ENCODE measurements at regions not wholly inside any gene's neighbourhood (a gene's known extent, or its start where the extent isn't known, plus 50 kb on each side); places are given as distances from the start of the nearest gene placed in this dataset.
A peak's percentile ranks its signal among the peaks of the same experiment; 100 is the strongest.
"Not testable (repeated sequence)": the region's sequence is repeated elsewhere in the genome, so short reads cannot be mapped to it uniquely, and the experiment has no call there.

DNA sequence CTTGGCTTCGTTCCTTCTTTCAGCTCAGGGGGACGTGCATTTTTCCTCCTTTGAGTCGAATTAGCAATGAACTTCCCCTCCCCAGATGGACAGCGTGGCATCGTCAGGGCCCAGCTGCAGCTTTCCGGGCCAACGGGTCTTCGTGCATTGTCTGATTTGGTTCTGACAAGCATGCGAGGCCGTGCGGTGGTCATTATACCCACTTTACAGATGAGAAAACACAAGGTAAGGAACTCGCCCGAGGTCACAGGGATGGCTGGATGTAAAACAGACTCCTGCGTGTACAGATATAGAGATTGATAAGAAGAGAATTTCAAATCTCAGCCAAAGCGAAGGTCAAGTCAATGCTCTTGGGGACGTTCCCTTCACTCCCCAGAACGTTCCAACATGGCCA, 187.6 kb upstream of the SULF2 start:
- Histone ChIP-seq H3K9ac (ENCODE audit: control insufficient read depth, insufficient read depth, low read length) (no peak overlapping the region), H3K4me3 (no peak overlapping the region), H3K27me3 (replicated peaks in 1 of 2; ENCODE audit: control insufficient read depth in 2 of 2, insufficient read depth in 2 of 2, low read length in 1 of 2) (no peaks in the 10 kb centered on the region), H2AFZ (ENCODE audit: control insufficient read depth, low read depth, low read length) (no peak overlapping the region), H3K4me2 (ENCODE audit: control insufficient read depth, insufficient read depth) (no peak overlapping the region), H3K79me2 (ENCODE audit: control insufficient read depth, insufficient read depth, low read length) (no peaks in the 10 kb centered on the region), H3K27ac (ENCODE audit: control insufficient read depth, insufficient read depth) (no peak overlapping the region), H3K4me1 (ENCODE audit: control insufficient read depth, insufficient read depth, low read length) (peaks cover 27% of the 10 kb centered on the region), H3K9me3 (replicated peaks; ENCODE audit: control insufficient read depth, insufficient read depth, low read length) (peaks cover 8% of the 10 kb centered on the region; the same call in 2 of the 3 replicates), H3K36me3 (ENCODE audit: control insufficient read depth in 2 of 2, insufficient read depth in 2 of 2, low read length in 1 of 2) (no peaks in the 10 kb centered on the region), H4K20me1 (ENCODE audit: control insufficient read depth, insufficient read depth) (no peaks in the 10 kb centered on the region)
- no peak for ATAC-seq
- no peak for TF ChIP-seq TAF1 (IDR thresholded peaks at IDR 0.05; ENCODE audit: borderline replicate concordance, low read depth, low read length)
- TF ChIP-seq ETV6 (conservative IDR thresholded peaks at IDR 0.05 in 1 of 2, IDR thresholded peaks at IDR 0.05 in 1 of 2; ENCODE audit: borderline replicate concordance in 1 of 2, low read depth in 1 of 2) = 0 out of 4 replicates have a peak, but pooled peaks of 1 of the 2 experiments have one; percentile 11
- RAD21 ChIA-PET (ENCODE audit: unreplicated experiment) = no interaction called here
- CTCF ChIA-PET = no interaction called here
- DNase-seq (ENCODE audit: low read depth, low spot score) = no peak
- BruUV-seq (replicated peaks) = no TSS peak
- POLR2A ChIA-PET = no interaction called here
- intact Hi-C loops (cut with micrococcal nuclease; ENCODE audit: unreplicated experiment) = no loop called here
- WGBS (ENCODE audit: insufficient coverage, insufficient replicate concordance, low lambda C conversion rate, missing lambda C conversion rate) = 65% methylated on average over 16 of the region's 17 CpGs
- no peak for FAIRE-seq
- in situ Hi-C loops (cut with MboI) = no loop called here
- SMC1A ChIA-PET (ENCODE audit: uncharacterized antibody, unreplicated experiment) = no interaction called here

DNA sequence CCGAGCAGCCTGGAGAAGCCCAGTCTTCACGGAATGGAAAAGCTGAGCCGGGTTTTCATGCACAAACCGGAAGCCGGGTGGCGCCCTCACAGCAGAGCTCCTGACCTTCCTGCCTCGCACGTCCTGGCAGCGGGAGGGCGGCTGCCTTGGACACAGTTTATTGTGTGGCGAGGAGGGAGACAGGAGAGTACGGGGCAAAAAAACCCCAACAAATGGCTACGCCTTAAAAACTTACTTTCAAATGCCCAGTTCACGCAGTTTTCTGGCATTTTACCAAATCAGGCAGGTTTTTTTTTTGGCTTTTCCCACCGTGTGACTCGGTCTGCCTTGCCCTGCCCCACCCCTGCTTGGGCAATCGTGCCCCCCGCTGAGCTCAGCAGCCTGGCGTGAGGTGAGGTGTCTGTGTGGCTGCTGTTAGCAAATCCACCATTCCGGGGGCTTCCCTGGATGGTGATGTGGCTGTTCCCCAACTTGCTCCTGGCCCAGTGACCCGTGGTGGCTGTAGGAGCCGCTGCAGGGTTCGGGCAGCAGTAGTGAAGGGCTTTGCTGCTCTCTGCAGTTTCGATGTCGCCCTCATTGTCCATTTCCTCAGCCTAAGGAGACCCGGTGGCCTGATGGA, 187.1 kb upstream of the SULF2 start:
- SMC1A ChIA-PET (ENCODE audit: uncharacterized antibody, unreplicated experiment); H3K4me2 ChIP-seq (ENCODE audit: control insufficient read depth, insufficient read depth); H3K79me2 ChIP-seq (ENCODE audit: control insufficient read depth, insufficient read depth, low read length); CTCF ChIA-PET; H3K9me3 ChIP-seq (replicated peaks; ENCODE audit: control insufficient read depth, insufficient read depth, low read length); H2AFZ ChIP-seq (ENCODE audit: control insufficient read depth, low read depth, low read length); H3K27me3 ChIP-seq (replicated peaks in 1 of 2; ENCODE audit: control insufficient read depth in 2 of 2, insufficient read depth in 2 of 2, low read length in 1 of 2); ATAC-seq; H3K36me3 ChIP-seq (ENCODE audit: control insufficient read depth in 2 of 2, insufficient read depth in 2 of 2, low read length in 1 of 2); RAD21 ChIA-PET (ENCODE audit: unreplicated experiment); intact Hi-C loops (cut with micrococcal nuclease; ENCODE audit: unreplicated experiment); FAIRE-seq; DNase-seq (ENCODE audit: low read depth, low spot score); H3K9ac ChIP-seq (ENCODE audit: control insufficient read depth, insufficient read depth, low read length); H4K20me1 ChIP-seq (ENCODE audit: control insufficient read depth, insufficient read depth); POLR2A ChIA-PET; BruUV-seq (replicated peaks); in situ Hi-C loops (cut with MboI); H3K4me3 ChIP-seq; H3K27ac ChIP-seq (ENCODE audit: control insufficient read depth, insufficient read depth): not testable (repeated sequence)
- 47% methylated on average over 26 of the region's 26 CpGs for WGBS (ENCODE audit: insufficient coverage, insufficient replicate concordance, low lambda C conversion rate, missing lambda C conversion rate)
- peaks cover 27% of the 10 kb centered on the region for H3K4me1 ChIP-seq (ENCODE audit: control insufficient read depth, insufficient read depth, low read length)
- TF ChIP-seq ETV6 (conservative IDR thresholded peaks at IDR 0.05 in 1 of 2, IDR thresholded peaks at IDR 0.05 in 1 of 2; ENCODE audit: borderline replicate concordance in 1 of 2, low read depth in 1 of 2) (0 out of 4 replicates have a peak, but pooled peaks of 1 of the 2 experiments have one; percentile 29), RAD21 (IDR thresholded peaks at IDR 0.05; ENCODE audit: insufficient read depth, low read depth, low read length) (0 out of 2 replicates have a peak, but pooled peaks have one; percentile 24)
